Neural progenitor cell (in vitro differentiated cells): ENCODE measurements at regions not wholly inside any gene's neighbourhood (a gene's known extent, or its start where the extent isn't known, plus 50 kb on each side); places are given as distances from the start of the nearest gene placed in this dataset.

Experiments used
- DNase-seq: peaks from one replicate; pipeline ENCODE4 v3.0.0-alpha.2; 2016; ENCODE audit warnings: low spot score
- H2AFZ ChIP-seq: fragments of 200-600 bp; sonication (generic); replicated peaks from 2 replicates; pipeline ENCODE4 v1.6.1; 2016; ENCODE audit warnings: antibody characterized with exemption
- H3F3A ChIP-seq: fragments of 200-600 bp; sonication (generic); 2 replicates; pipeline ENCODE4 v1.6.1; 2016; ENCODE audit warnings: antibody characterized with exemption, low read depth
- H3K27ac ChIP-seq: fragments of 200-600 bp; sonication (generic); 2 replicates; pipeline ENCODE4 v1.5.1; 2016; ENCODE audit warnings: mild to moderate bottlenecking
- H3K27me3 ChIP-seq: fragments of 200-600 bp; sonication (generic); 2 replicates; pipeline ENCODE4 v1.6.1; 2016; ENCODE audit warnings: mild to moderate bottlenecking, moderate library complexity
- H3K36me3 ChIP-seq: fragments of 200-600 bp; sonication (generic); 2 replicates; pipeline ENCODE4 v1.5.1; 2016
- H3K4me1 ChIP-seq: fragments of 200-600 bp; sonication (generic); 2 replicates; pipeline ENCODE4 v1.6.1; 2016; ENCODE audit warnings: mixed run types
- H3K4me2 ChIP-seq: fragments of 200-600 bp; sonication (generic); 2 replicates; pipeline ENCODE4 v1.6.1; 2016
- H3K4me3 ChIP-seq: fragments of 200-600 bp; sonication (generic); 2 replicates; pipeline ENCODE4 v1.5.1; 2016
- H3K79me2 ChIP-seq: fragments of 200-600 bp; sonication (generic); 2 replicates; pipeline ENCODE4 v1.6.1; 2016; ENCODE audit warnings: low read depth
- H3K9ac ChIP-seq: fragments of 200-600 bp; sonication (generic); 2 replicates; pipeline ENCODE4 v1.6.1; 2016
- H3K9me3 ChIP-seq: fragments of 200-600 bp; sonication (generic); 2 replicates; pipeline ENCODE4 v1.5.1; 2016; ENCODE audit warnings: low read depth
- H4K20me1 ChIP-seq: fragments of 200-600 bp; sonication (generic); 2 replicates; pipeline ENCODE4 v1.6.1; 2016; ENCODE audit warnings: low read depth
- H3K27ac Mint-ChIP-seq: 3 replicates; pipeline ENCODE4 v1.8.0; 2021; ENCODE audit warnings: mixed read lengths
- H3K27me3 Mint-ChIP-seq: 2 replicates; pipeline ENCODE4 v1.8.0; 2022; ENCODE audit warnings: low read depth, mild to moderate bottlenecking, inconsistent platforms, moderate library complexity, mixed read lengths; ENCODE audit not compliant: insufficient read depth
- H3K36me3 Mint-ChIP-seq: 3 replicates; pipeline ENCODE4 v1.8.0; 2021; ENCODE audit warnings: mixed read lengths
- H3K4me1 Mint-ChIP-seq: 3 replicates; pipeline ENCODE4 v1.8.0; 2021; ENCODE audit warnings: mixed read lengths
- H3K4me3 Mint-ChIP-seq: 3 replicates; pipeline ENCODE4 v1.8.0; 2021; ENCODE audit warnings: mild to moderate bottlenecking, moderate library complexity, mixed read lengths
- H3K9me3 Mint-ChIP-seq: 3 replicates; pipeline ENCODE4 v1.8.0; 2020; ENCODE audit warnings: mixed read lengths
- EZH2 ChIP-seq: fragments of 200-600 bp; sonication (generic); IDR thresholded peaks from 2 replicates; pipeline ENCODE4 v1.6.1; 2017; ENCODE audit warnings: antibody characterized with exemption, mild to moderate bottlenecking, moderate library complexity
- EZH2phosphoT487 ChIP-seq: fragments of 200-600 bp; sonication (generic); IDR thresholded peaks from 2 replicates; pipeline ENCODE4 v1.6.1; 2017; ENCODE audit warnings: antibody characterized with exemption
- TF ChIP-seq, protein P1 (sequence below): fragments of 200-600 bp; sonication (generic); IDR thresholded peaks from 2 replicates; pipeline ENCODE4 v1.5.1; 2017; ENCODE audit warnings: antibody characterized with exemption, mild to moderate bottlenecking

DNA sequence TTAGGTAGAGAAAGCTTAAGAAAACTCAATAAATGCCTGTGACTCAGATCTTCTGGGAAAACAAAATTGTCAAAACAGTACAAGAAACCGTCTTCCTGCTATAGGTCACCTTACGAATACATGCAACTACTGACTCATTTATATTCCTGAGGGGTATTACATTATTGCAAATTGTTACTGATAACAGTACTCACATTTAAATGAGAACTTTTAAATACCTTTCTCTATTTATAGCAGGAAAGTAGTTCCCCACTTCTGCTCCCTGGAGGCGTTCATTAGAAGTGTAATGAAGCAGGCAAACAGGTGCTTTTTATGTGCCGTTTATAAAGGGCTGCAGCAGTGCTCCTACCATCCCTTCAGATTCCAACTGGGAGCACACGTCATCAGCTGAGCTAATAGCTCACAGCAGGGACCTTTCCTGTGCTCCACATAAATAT lies 65.1 kb upstream of the RPRM start:
- peaks cover 3% of the 10 kb centered on the region for H3K27me3 Mint-ChIP-seq
- no peaks in the 10 kb centered on the region for H3K9me3 ChIP-seq
- TF ChIP-seq EZH2, result no peak
- TF ChIP-seq, protein P1, sequence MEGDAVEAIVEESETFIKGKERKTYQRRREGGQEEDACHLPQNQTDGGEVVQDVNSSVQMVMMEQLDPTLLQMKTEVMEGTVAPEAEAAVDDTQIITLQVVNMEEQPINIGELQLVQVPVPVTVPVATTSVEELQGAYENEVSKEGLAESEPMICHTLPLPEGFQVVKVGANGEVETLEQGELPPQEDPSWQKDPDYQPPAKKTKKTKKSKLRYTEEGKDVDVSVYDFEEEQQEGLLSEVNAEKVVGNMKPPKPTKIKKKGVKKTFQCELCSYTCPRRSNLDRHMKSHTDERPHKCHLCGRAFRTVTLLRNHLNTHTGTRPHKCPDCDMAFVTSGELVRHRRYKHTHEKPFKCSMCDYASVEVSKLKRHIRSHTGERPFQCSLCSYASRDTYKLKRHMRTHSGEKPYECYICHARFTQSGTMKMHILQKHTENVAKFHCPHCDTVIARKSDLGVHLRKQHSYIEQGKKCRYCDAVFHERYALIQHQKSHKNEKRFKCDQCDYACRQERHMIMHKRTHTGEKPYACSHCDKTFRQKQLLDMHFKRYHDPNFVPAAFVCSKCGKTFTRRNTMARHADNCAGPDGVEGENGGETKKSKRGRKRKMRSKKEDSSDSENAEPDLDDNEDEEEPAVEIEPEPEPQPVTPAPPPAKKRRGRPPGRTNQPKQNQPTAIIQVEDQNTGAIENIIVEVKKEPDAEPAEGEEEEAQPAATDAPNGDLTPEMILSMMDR, result peak; percentile 11
- H2AFZ ChIP-seq, result no peak overlapping the region
- no peaks in the 10 kb centered on the region for H3K36me3 Mint-ChIP-seq
- no peaks in the 10 kb centered on the region for H3K79me2 ChIP-seq
- peaks cover 6% of the 10 kb centered on the region for H3K4me1 ChIP-seq
- no peak overlapping the region for H3K4me3 Mint-ChIP-seq
- no peak overlapping the region for H3K4me3 ChIP-seq
- H3K4me2 ChIP-seq, result no peak overlapping the region
- peaks cover 5% of the 10 kb centered on the region for H3K9me3 Mint-ChIP-seq
- H3K36me3 ChIP-seq, result no peaks in the 10 kb centered on the region
- no peak overlapping the region for H3K9ac ChIP-seq
- no peaks in the 10 kb centered on the region for H3F3A ChIP-seq
- H3K27ac Mint-ChIP-seq, result no peak overlapping the region
- DNase-seq, result peak; percentile 26
- H4K20me1 ChIP-seq, result no peaks in the 10 kb centered on the region
- no peaks in the 10 kb centered on the region for H3K27me3 ChIP-seq
- H3K27ac ChIP-seq, result no peak overlapping the region
- peaks cover 9% of the 10 kb centered on the region for H3K4me1 Mint-ChIP-seq

DNA sequence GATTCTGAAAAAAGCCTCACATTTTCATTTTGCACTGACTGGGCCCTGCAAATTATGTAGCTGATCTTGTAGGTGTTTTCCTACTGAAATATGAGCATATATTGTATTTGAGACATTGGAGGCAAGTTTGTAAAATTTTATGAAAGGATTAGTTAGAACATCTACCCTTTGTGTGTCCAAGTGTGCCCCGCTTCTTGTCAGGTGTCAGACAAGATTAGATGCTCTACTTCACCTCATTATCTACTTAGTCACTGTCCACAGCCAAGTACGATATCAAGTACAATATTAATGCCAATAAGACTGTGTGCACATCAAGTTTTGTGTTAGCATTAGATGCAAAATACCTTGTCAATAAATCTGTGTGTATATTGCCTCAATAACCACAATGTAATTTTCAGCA lies 67.8 kb upstream of the RPRM start:
- H3K79me2 ChIP-seq, result no peaks in the 10 kb centered on the region
- no peak overlapping the region for H2AFZ ChIP-seq
- Mint-ChIP-seq H3K4me1 (peaks cover 9% of the 10 kb centered on the region), H3K4me3 (no peak overlapping the region), H3K27ac (no peak overlapping the region), H3K36me3 (no peaks in the 10 kb centered on the region), H3K9me3 (no peaks in the 10 kb centered on the region), H3K27me3 (peaks cover 3% of the 10 kb centered on the region)
- H4K20me1 ChIP-seq, result no peaks in the 10 kb centered on the region
- no peaks in the 10 kb centered on the region for H3K27me3 ChIP-seq
- H3F3A ChIP-seq, result no peaks in the 10 kb centered on the region
- no peak overlapping the region for H3K9ac ChIP-seq
- peaks cover 6% of the 10 kb centered on the region for H3K4me1 ChIP-seq
- DNase-seq, result no peak
- no peaks in the 10 kb centered on the region for H3K9me3 ChIP-seq
- no peak overlapping the region for H3K4me2 ChIP-seq
- no peak overlapping the region for H3K4me3 ChIP-seq
- H3K27ac ChIP-seq, result no peak overlapping the region
- TF ChIP-seq, protein P1, result no peak
- TF ChIP-seq EZH2phosphoT487 (no peak), EZH2 (no peak)
- no peaks in the 10 kb centered on the region for H3K36me3 ChIP-seq

DNA sequence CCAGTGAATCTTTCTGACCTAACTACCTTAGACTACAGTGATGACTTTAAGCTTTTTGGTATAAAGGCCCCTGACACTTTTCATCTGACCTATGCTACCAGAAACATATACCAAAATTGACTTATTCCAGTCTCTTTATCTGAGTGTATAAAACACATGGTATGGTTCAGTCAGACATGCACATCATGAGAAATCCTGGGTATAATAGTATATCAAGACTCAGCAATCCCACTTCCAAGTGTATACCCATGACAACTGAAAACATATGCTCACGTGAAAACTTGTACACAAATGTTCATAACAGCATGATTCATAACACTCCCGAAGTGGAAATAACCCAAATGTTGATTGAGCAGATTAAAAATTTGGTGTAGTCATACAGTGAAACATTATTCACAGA lies 70.0 kb upstream of the RPRM start:
- DNase-seq, result no peak
- peaks cover 1% of the 10 kb centered on the region for H3K4me1 ChIP-seq
- H3K4me3 Mint-ChIP-seq, result no peak overlapping the region
- no peaks in the 10 kb centered on the region for H3K9me3 Mint-ChIP-seq
- H3K9ac ChIP-seq, result no peak overlapping the region
- H2AFZ ChIP-seq, result no peak overlapping the region
- H3K9me3 ChIP-seq, result no peaks in the 10 kb centered on the region
- H3F3A ChIP-seq, result no peaks in the 10 kb centered on the region
- H3K4me1 Mint-ChIP-seq, result peaks cover 7% of the 10 kb centered on the region
- TF ChIP-seq EZH2, result no peak
- no peak for TF ChIP-seq EZH2phosphoT487
- TF ChIP-seq, protein P1, result no peak
- no peak overlapping the region for H3K4me2 ChIP-seq
- peaks cover 2% of the 10 kb centered on the region for H3K27me3 Mint-ChIP-seq
- no peak overlapping the region for H3K27ac ChIP-seq
- no peaks in the 10 kb centered on the region for H4K20me1 ChIP-seq
- H3K36me3 Mint-ChIP-seq, result no peaks in the 10 kb centered on the region
- H3K79me2 ChIP-seq, result no peaks in the 10 kb centered on the region
- H3K27ac Mint-ChIP-seq, result no peak overlapping the region
- no peak overlapping the region for H3K4me3 ChIP-seq
- no peaks in the 10 kb centered on the region for H3K27me3 ChIP-seq
- no peaks in the 10 kb centered on the region for H3K36me3 ChIP-seq
